Neural cell (in vitro differentiated cells): ENCODE measurements at regions not wholly inside any gene's neighbourhood (a gene's known extent, or its start where the extent isn't known, plus 50 kb on each side); places are given as distances from the start of the nearest gene placed in this dataset.

Experiments
- CTCF ChIP-seq: fragments of 450-650 bp; IDR thresholded peaks from 2 replicates; pipeline ENCODE4 v1.5.1; 2014; ENCODE audit warnings: antibody characterized with exemption, mild to moderate bottlenecking, moderate library complexity; ENCODE audit not compliant: poor library complexity, severe bottlenecking
- EP300 ChIP-seq: fragments of 450-650 bp; conservative IDR thresholded peaks from 2 replicates; pipeline ENCODE4 v1.6.1; 2014; ENCODE audit warnings: antibody characterized with exemption, mild to moderate bottlenecking, moderate library complexity; ENCODE audit not compliant: poor library complexity, severe bottlenecking
- EZH2 ChIP-seq: fragments of 200-600, 300-800 bp; shearing (Covaris generic), sonication (generic); IDR thresholded peaks from 2 replicates; pipeline ENCODE4 v1.6.1; 2014; ENCODE audit warnings: antibody characterized with exemption, low read length, borderline replicate concordance, mild to moderate bottlenecking; ENCODE audit not compliant: insufficient read depth, poor library complexity, severe bottlenecking
- MXI1 ChIP-seq: fragments of 450-650 bp; conservative IDR thresholded peaks from 2 replicates; pipeline ENCODE4 v1.6.1; 2014; ENCODE audit warnings: antibody characterized with exemption, mild to moderate bottlenecking; ENCODE audit not compliant: poor library complexity, severe bottlenecking
- POLR2AphosphoS5 ChIP-seq: IDR thresholded peaks from 2 replicates; pipeline ENCODE4 v1.6.1; 2012
- RAD21 ChIP-seq: fragments of 450-650 bp; conservative IDR thresholded peaks from 2 replicates; pipeline ENCODE4 v1.6.1; 2014; ENCODE audit warnings: antibody characterized with exemption, mild to moderate bottlenecking, moderate library complexity
- REST ChIP-seq: IDR thresholded peaks from 2 replicates; pipeline ENCODE4 v1.6.1; 2012; ENCODE audit warnings: borderline replicate concordance
- SMC3 ChIP-seq: fragments of 450-650 bp; conservative IDR thresholded peaks from 2 replicates; pipeline ENCODE4 v1.6.1; 2014; ENCODE audit warnings: antibody characterized with exemption, mild to moderate bottlenecking, moderate library complexity; ENCODE audit not compliant: poor library complexity
- TAF1 ChIP-seq: IDR thresholded peaks from 2 replicates; pipeline ENCODE4 v1.6.1; 2012; ENCODE audit warnings: low read depth

GRCh38 chr17:77509089-77509488, 368.3 kb downstream of the SEC14L1 start:
- no peak for TF ChIP-seq POLR2AphosphoS5
- no peak for TF ChIP-seq RAD21
- TF ChIP-seq EP300 = no peak
- no peak for TF ChIP-seq CTCF
- TF ChIP-seq TAF1 = no peak
- TF ChIP-seq MXI1 = no peak
- TF ChIP-seq EZH2 = no peak
- no peak for TF ChIP-seq REST
- TF ChIP-seq SMC3 = no peak
